B cell (primary cell): ENCODE measurements at regions not wholly inside any gene's neighbourhood (a gene's known extent, or its start where the extent isn't known, plus 50 kb on each side); places are given as distances from the start of the nearest gene placed in this dataset.
"Not testable (repeated sequence)": the region's sequence is repeated elsewhere in the genome, so short reads cannot be mapped to it uniquely, and the experiment has no call there.

Source experiments
- ATAC-seq: fragments of 200-7000 bp; cut with Tn5 transposase; one replicate; pipeline ENCODE4 v1.10.0; 2021; ENCODE audit warnings: low read depth, mild to moderate bottlenecking, moderate number of reproducible peaks, moderate library complexity
- CTCF ChIA-PET: fragments of 350-600 bp; sonication (Branson Sonifier 250); formaldehyde crosslinking; loops from one replicate; lab custom pipeline; 2021; ENCODE audit warnings: antibody characterized with exemption, inconsistent platforms; lab: Charles Lee
- POLR2A ChIA-PET: fragments of 350-600 bp; sonication (Branson Sonifier 250); formaldehyde crosslinking; loops from one replicate; lab custom pipeline; 2021; ENCODE audit warnings: antibody characterized with exemption; lab: Charles Lee
- DNase-seq: peaks from one replicate; pipeline ENCODE4 v3.0.0; 2013
- H2AFZ ChIP-seq: 2 replicates; pipeline ENCODE4 v1.6.1; 2012; ENCODE audit warnings: mild to moderate bottlenecking, low read depth, low read length; ENCODE audit not compliant: insufficient read depth, poor library complexity, severe bottlenecking
- H3K27ac ChIP-seq, 2 donors: 1 replicate in 1 of 2; 2 replicates in 1 of 2; pipeline ENCODE4 v1.5.1; 2012 to 2013; ENCODE audit warnings: low read length in 2 of 2, mild to moderate bottlenecking in 2 of 2, moderate library complexity in 1 of 2
- H3K27me3 ChIP-seq, 4 experiments: fragments of 200-600 bp in 1 of 4; sonication (generic) in 1 of 4; replicated peaks in 1 of 4; 1 replicate in 2 of 4; 2 replicates in 2 of 4; pipeline versions ENCODE4 v1.6.1 to v1.7.0; 2013 to 2016; ENCODE audit warnings: low read length in 3 of 4, mild to moderate bottlenecking in 2 of 4, mixed read lengths in 1 of 4, moderate library complexity in 1 of 4; ENCODE audit not compliant: insufficient read depth in 4 of 4, control insufficient read depth in 3 of 4; ENCODE audit errors: control extremely low read depth in 1 of 4
- H3K36me3 ChIP-seq, 2 experiments: replicated peaks in 1 of 2; 1 replicate in 1 of 2; 2 replicates in 1 of 2; pipeline versions ENCODE4 v1.6.1 to v1.7.1; 2013; ENCODE audit warnings: low read length in 1 of 2; ENCODE audit not compliant: insufficient read depth in 2 of 2, control insufficient read depth in 1 of 2; ENCODE audit errors: control extremely low read depth in 1 of 2, extremely low read depth in 1 of 2
- H3K4me1 ChIP-seq, 2 donors: fragments of 200-600 bp in 1 of 2; sonication (generic) in 1 of 2; 1 replicate in 1 of 2; 2 replicates in 1 of 2; pipeline versions ENCODE4 v1.5.1 to v1.6.1; 2013 to 2017; ENCODE audit warnings: low read length in 2 of 2; ENCODE audit not compliant: control insufficient read depth in 2 of 2, insufficient read depth in 2 of 2
- H3K4me2 ChIP-seq: replicated peaks from 2 replicates; pipeline ENCODE3; 2012; ENCODE audit warnings: mild to moderate bottlenecking, low read depth, low read length; ENCODE audit not compliant: poor library complexity, severe bottlenecking
- H3K4me3 ChIP-seq, 5 experiments: fragments of 200-600 bp in 1 of 5; sonication (generic) in 1 of 5; 1 replicate in 3 of 5; 2 replicates in 2 of 5; pipeline versions ENCODE4 v1.5.1 to v1.7.0; 2011 to 2016; ENCODE audit warnings: low read length in 4 of 5, mild to moderate bottlenecking in 4 of 5, low read depth in 2 of 5, control low read depth in 1 of 5, moderate library complexity in 1 of 5; ENCODE audit not compliant: insufficient read depth in 1 of 5; ENCODE audit errors: control extremely low read depth in 1 of 5, extremely low read depth in 1 of 5
- H3K79me2 ChIP-seq: fragments of 200-600 bp; sonication (generic); one replicate; pipeline ENCODE4 v1.6.0; 2016; ENCODE audit warnings: low read length; ENCODE audit not compliant: control insufficient read depth, insufficient read depth
- H3K9ac ChIP-seq: fragments of 200-600 bp; sonication (generic); 2 replicates; pipeline ENCODE4 v1.6.1; 2017; ENCODE audit warnings: mild to moderate bottlenecking, low read length, moderate library complexity
- H3K9me3 ChIP-seq, 3 donors: one replicate each; pipeline versions ENCODE4 v1.6.1 to v1.7.1; 2013; ENCODE audit warnings: low read length in 2 of 3; ENCODE audit not compliant: control insufficient read depth in 2 of 3, insufficient read depth in 1 of 3; ENCODE audit errors: control extremely low read depth in 1 of 3
- H4K20me1 ChIP-seq: 2 replicates; pipeline ENCODE4 v1.6.0; 2012; ENCODE audit warnings: mild to moderate bottlenecking, low read length; ENCODE audit not compliant: insufficient read depth, control insufficient read depth, poor library complexity, severe bottlenecking
- H3K27ac Mint-ChIP-seq: one replicate; pipeline ENCODE4 v1.8.0; 2021; ENCODE audit warnings: mixed read lengths
- H3K27me3 Mint-ChIP-seq: one replicate; pipeline ENCODE4 v1.8.0; 2021; ENCODE audit warnings: mixed read lengths
- H3K4me1 Mint-ChIP-seq: one replicate; pipeline ENCODE4 v1.8.0; 2021; ENCODE audit warnings: mixed read lengths
- H3K4me3 Mint-ChIP-seq: one replicate; pipeline ENCODE4 v1.8.0; 2021; ENCODE audit warnings: mixed read lengths
- H3K9me3 Mint-ChIP-seq: one replicate; pipeline ENCODE4 v1.8.0; 2022; ENCODE audit warnings: mixed read lengths; ENCODE audit not compliant: insufficient read depth
- CTCF ChIP-seq: fragments of 200-600 bp; IDR thresholded peaks from one replicate; pipeline ENCODE4 v1.8.0; 2022; ENCODE audit warnings: antibody characterized with exemption, mild to moderate bottlenecking
- EZH2 ChIP-seq: IDR thresholded peaks from 2 replicates; pipeline ENCODE4 v1.6.1; 2012; ENCODE audit warnings: borderline replicate concordance, low read depth, mild to moderate bottlenecking, moderate library complexity, low read length; ENCODE audit not compliant: insufficient read depth, poor library complexity, severe bottlenecking
- WGBS: methylation state at CpG from one replicate; pipeline ENCODE4 v1.1.5; 2013; ENCODE audit warnings: missing lambda C conversion rate; ENCODE audit not compliant: insufficient coverage; 5-methylcytosine and 5-hydroxymethylcytosine counted together
- intact Hi-C: fragments of 100-400 bp; cut with micrococcal nuclease; formaldehyde crosslinking; loops from one replicate; pipeline ENCODE4 v1.10.0; 2022

DNA sequence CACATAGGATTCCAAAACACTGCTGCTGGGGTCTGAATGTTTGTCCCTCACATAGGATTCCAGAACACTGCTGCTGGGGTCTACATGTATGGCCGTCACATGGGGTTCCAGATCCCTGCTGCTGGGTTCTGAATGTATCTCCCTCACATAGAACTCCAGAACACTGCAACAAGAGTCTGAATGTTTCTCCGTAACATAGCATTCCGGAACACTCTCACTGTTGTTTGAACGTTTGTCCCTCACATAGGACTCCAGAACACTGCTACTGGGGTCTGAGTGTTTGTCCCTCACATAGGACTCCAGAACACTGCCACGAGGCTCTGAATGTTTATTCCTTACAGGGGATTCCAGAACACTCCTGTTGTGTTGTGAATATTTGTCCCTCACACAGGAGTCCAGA is 216.8 kb downstream of the FOXD4L6 start:
- Mint-ChIP-seq H3K27me3 (peaks cover 4% of the 10 kb centered on the region), H3K27ac (no peak overlapping the region), H3K9me3 (peaks cover 32% of the 10 kb centered on the region), H3K4me3 (no peak overlapping the region), H3K4me1 (no peaks in the 10 kb centered on the region)
- ATAC-seq (no peak), DNase-seq (no peak)
- intact Hi-C loops: no loop called here
- Histone ChIP-seq H3K4me2 (no peak overlapping the region), H3K27ac (no peak overlapping the region), H3K9me3 (peaks cover 10 to 92% (median 16%) of the 10 kb centered on the region in 3 donors), H2AFZ (no peak overlapping the region), H3K4me3 (no peak overlapping the region), H3K9ac (no peak overlapping the region), H3K79me2 (no peaks in the 10 kb centered on the region), H3K4me1 (no peaks in the 10 kb centered on the region), H3K36me3 (no peaks in the 10 kb centered on the region), H3K27me3 (no peaks in the 10 kb centered on the region), H4K20me1 (no peaks in the 10 kb centered on the region)
- ChIA-PET POLR2A (no interaction called here), CTCF (no interaction called here)
- no peak for TF ChIP-seq CTCF
- TF ChIP-seq EZH2: no peak
- 91% methylated on average over 4 of the region's 5 CpGs for WGBS

DNA sequence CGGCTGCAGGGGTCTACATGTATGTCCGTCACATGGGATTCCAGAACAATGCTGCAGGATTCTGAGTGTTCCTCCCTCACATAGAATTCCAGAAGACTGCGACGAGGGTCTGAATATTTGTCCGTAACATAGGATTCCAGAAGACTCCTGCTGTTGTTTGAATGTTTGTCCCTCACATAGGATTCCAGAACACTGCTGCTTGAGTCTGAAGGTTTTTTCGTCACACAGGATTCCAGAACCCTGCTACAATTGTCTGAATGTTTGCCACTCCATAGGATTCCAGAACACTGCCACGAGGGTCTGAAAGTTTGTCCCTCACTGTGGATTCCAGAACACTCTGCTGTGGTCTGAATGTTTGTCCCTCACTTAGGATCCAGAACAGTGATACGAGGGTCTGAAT is 217.5 kb downstream of the FOXD4L6 start:
- H3K4me1 Mint-ChIP-seq, H3K27ac Mint-ChIP-seq, H3K27me3 ChIP-seq, H3K36me3 ChIP-seq, H3K4me3 Mint-ChIP-seq, H3K9ac ChIP-seq, H4K20me1 ChIP-seq, H3K79me2 ChIP-seq, H2AFZ ChIP-seq, DNase-seq, H3K4me3 ChIP-seq, intact Hi-C loops, H3K4me2 ChIP-seq, H3K4me1 ChIP-seq, CTCF ChIA-PET, H3K27ac ChIP-seq, H3K27me3 Mint-ChIP-seq, POLR2A ChIA-PET, ATAC-seq: not testable (repeated sequence)
- H3K9me3 Mint-ChIP-seq: peaks cover 34% of the 10 kb centered on the region
- WGBS: 91% methylated on average over 6 of the region's 8 CpGs
- peaks cover 9 to 94% (median 10%) of the 10 kb centered on the region in 3 donors for H3K9me3 ChIP-seq
